Omental fat pad (tissue), 3 donors: ENCODE measurements at regions not wholly inside any gene's neighbourhood (a gene's known extent, or its start where the extent isn't known, plus 50 kb on each side); places are given as distances from the start of the nearest gene placed in this dataset.

ENCODE experiments used
- ATAC-seq: fragments of 150-250 bp; one replicate; pipeline ENCODE4 v1.9.1; 2016; ENCODE audit warnings: mild to moderate bottlenecking, moderate library complexity; ENCODE audit not compliant: low FRiP score
- DNase-seq: peaks from one replicate; pipeline ENCODE4 v3.0.0-alpha.2; 2019; ENCODE audit warnings: low spot score
- CTCF ChIP-seq, 3 donors: fragments of 450-650 bp; IDR thresholded peaks; one replicate each; pipeline ENCODE4 v1.5.1; 2016 to 2017; ENCODE audit warnings: antibody characterized with exemption in 3 of 3, mild to moderate bottlenecking in 3 of 3, moderate library complexity in 2 of 3

GRCh38 chr13:73284081-73284874 is 225.5 kb downstream of the KLF5 start:
- DNase-seq: no peak
- peak; percentile 59 for ATAC-seq
- no peak for TF ChIP-seq CTCF (IDR thresholded peaks at IDR 0.05)

- DNase-seq (no peak), ATAC-seq (no peak)
- no peak for TF ChIP-seq CTCF (IDR thresholded peaks at IDR 0.05)
These were observed 224.8 kb downstream of the KLF5 start for GRCh38 chr13:73283636-73284035.

- ATAC-seq: no peak
- no peak for TF ChIP-seq CTCF (IDR thresholded peaks at IDR 0.05)
- DNase-seq: no peak
These were observed 222.9 kb downstream of the KLF5 start for GRCh38 chr13:73281746-73282145.

- no peak for ATAC-seq
- no peak for DNase-seq
- no peak for TF ChIP-seq CTCF (IDR thresholded peaks at IDR 0.05)
These were observed 219.4 kb downstream of the KLF5 start for GRCh38 chr13:73278186-73278585.

GRCh38 chr13:73275163-73275562 is 216.4 kb downstream of the KLF5 start:
- ATAC-seq (no peak), DNase-seq (no peak)
- TF ChIP-seq CTCF (IDR thresholded peaks at IDR 0.05): no peak

- no peak for DNase-seq
- TF ChIP-seq CTCF (IDR thresholded peaks at IDR 0.05): no peak
- no peak for ATAC-seq
These were observed 215.3 kb downstream of the KLF5 start for GRCh38 chr13:73274147-73274546.

- DNase-seq (no peak), ATAC-seq (peak; percentile 62)
- no peak for TF ChIP-seq CTCF (IDR thresholded peaks at IDR 0.05)
These were observed 214.9 kb downstream of the KLF5 start for GRCh38 chr13:73273745-73274144.
